ENCODE measurements at regions not wholly inside any gene's neighbourhood (a gene's known extent, or its start where the extent isn't known, plus 50 kb on each side); places are given as distances from the start of the nearest gene placed in this dataset.

GRCh38 chr11:116694815-116695590 is 77.8 kb downstream of the BUD13 start:
- TF ChIP-seq, protein P1, sequence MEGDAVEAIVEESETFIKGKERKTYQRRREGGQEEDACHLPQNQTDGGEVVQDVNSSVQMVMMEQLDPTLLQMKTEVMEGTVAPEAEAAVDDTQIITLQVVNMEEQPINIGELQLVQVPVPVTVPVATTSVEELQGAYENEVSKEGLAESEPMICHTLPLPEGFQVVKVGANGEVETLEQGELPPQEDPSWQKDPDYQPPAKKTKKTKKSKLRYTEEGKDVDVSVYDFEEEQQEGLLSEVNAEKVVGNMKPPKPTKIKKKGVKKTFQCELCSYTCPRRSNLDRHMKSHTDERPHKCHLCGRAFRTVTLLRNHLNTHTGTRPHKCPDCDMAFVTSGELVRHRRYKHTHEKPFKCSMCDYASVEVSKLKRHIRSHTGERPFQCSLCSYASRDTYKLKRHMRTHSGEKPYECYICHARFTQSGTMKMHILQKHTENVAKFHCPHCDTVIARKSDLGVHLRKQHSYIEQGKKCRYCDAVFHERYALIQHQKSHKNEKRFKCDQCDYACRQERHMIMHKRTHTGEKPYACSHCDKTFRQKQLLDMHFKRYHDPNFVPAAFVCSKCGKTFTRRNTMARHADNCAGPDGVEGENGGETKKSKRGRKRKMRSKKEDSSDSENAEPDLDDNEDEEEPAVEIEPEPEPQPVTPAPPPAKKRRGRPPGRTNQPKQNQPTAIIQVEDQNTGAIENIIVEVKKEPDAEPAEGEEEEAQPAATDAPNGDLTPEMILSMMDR (IDR thresholded peaks at IDR 0.05), result no peak
- H3K36me3 ChIP-seq (ENCODE audit: low read depth), result no peaks in the 10 kb centered on the region
- H3K4me3 ChIP-seq, result no peak overlapping the region
- intact Hi-C loops (cut with DNase I, micrococcal nuclease), result no loop called here
- ATAC-seq (no peak), DNase-seq (no peak)
- H3K9me3 ChIP-seq, result no peaks in the 10 kb centered on the region
- H3K4me1 ChIP-seq (ENCODE audit: low read depth), result no peaks in the 10 kb centered on the region

DNA sequence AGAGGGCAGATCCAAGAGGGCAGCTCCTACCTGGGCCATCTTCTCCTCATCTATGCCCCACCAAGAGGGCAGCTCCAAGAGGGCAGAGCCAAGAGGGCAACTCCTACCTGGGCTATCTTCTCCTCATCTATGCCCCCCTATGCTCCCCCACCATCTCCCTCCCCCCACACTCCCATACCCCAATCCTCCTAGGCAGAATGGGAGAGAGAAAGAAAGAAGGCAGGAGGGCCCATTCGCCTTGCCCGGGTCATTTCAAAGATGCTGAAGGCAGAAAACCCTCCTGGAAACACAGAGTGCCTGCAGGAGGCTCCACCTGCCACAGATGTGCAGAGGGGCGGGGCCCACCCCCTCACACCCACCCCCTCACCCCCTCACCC is 78.5 kb downstream of the BUD13 start:
- intact Hi-C loops (cut with DNase I, micrococcal nuclease), result no loop called here
- no peaks in the 10 kb centered on the region for H3K36me3 ChIP-seq (ENCODE audit: low read depth)
- TF ChIP-seq, protein P1 (IDR thresholded peaks at IDR 0.05), result no peak
- ATAC-seq, result no peak
- no peaks in the 10 kb centered on the region for H3K4me1 ChIP-seq (ENCODE audit: low read depth)
- no peaks in the 10 kb centered on the region for H3K9me3 ChIP-seq
- no peak for DNase-seq
- H3K4me3 ChIP-seq, result no peak overlapping the region

DNA sequence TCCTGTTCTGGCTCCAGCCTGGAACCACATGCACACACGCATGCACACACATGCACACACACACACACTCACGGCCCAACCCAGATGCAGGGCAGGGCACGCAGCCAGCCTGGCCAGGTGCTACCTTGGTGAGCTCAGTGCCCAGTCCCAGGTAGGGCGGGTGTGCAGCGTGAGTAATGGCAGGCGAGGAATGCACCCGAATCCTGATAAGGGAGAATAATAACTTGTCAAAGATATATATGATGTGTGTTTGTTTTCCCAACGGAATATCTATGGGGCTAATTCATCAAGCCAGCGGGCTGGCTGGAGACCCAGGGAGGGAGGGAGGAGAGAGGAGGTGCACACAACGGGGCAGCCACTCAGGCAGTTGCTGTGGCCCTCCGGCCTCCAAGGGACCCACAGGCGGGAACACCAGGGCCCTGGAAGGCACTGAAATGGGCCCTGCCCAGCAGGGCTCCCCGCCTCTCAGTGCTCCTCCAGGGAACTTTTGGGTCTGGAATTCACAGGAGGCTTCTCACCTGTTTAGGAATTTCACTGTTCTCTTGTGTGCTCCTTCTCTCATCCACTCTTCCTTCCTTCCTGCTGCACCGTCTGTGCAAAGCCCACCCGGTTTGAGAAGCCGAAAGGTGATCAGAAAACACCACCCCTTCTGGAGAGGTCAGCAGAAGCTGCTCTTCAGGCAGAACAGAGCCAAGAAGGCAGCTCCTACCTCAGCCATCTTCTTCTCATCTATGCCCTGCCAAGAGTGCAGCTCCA is 79.0 kb downstream of the BUD13 start:
- Histone ChIP-seq H3K36me3 (ENCODE audit: low read depth) (no peaks in the 10 kb centered on the region), H3K4me3 (no peak overlapping the region), H3K9me3 (no peaks in the 10 kb centered on the region), H3K4me1 (ENCODE audit: low read depth) (no peaks in the 10 kb centered on the region)
- DNase-seq, result peak; percentile 66 to 71 (median 70)
- TF ChIP-seq, protein P1 (IDR thresholded peaks at IDR 0.05), result no peak
- intact Hi-C loops (cut with DNase I, micrococcal nuclease), result no loop called here
- peak; percentile 86 for ATAC-seq

DNA sequence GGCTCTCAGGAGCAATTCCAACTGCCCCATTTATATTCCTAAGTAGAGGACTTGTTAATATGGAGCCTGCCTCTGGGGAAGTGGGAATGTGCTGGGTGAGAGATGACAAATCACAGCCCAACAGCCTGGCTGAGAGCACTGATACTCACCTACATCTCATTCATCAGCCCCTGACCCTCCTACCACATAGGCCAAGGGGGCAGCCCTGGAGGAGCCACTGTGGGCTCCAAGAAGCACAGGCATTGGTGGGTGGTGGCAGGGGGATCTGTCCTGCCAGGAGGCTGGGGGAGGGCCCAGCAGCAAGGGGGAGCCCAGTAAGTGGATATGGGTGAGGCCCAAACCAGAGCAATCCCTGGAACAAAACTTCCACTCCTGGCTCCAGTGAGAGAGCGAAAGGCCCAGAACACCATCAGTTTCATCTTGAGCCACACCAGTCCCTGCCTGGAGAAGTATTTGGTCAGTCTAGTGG is 79.7 kb downstream of the BUD13 start:
- DNase-seq (no peak), ATAC-seq (no peak)
- H3K4me1 ChIP-seq (ENCODE audit: low read depth), result no peaks in the 10 kb centered on the region
- TF ChIP-seq, protein P1 (IDR thresholded peaks at IDR 0.05), result no peak
- H3K36me3 ChIP-seq (ENCODE audit: low read depth), result no peaks in the 10 kb centered on the region
- no peak overlapping the region for H3K4me3 ChIP-seq
- intact Hi-C loops (cut with DNase I, micrococcal nuclease), result no loop called here
- no peaks in the 10 kb centered on the region for H3K9me3 ChIP-seq

- Histone ChIP-seq H3K4me3 (no peak overlapping the region), H3K9me3 (no peaks in the 10 kb centered on the region), H3K4me1 (ENCODE audit: low read depth) (no peaks in the 10 kb centered on the region), H3K36me3 (ENCODE audit: low read depth) (no peaks in the 10 kb centered on the region)
- no peak for DNase-seq
- no peak for ATAC-seq
- intact Hi-C loops (cut with DNase I, micrococcal nuclease), result no loop called here
- TF ChIP-seq, protein P1 (IDR thresholded peaks at IDR 0.05), result no peak
Measured at GRCh38 chr11:116692318-116693101, 80.3 kb downstream of the BUD13 start.
